ENCODE measurements at regions not wholly inside any gene's neighbourhood (a gene's known extent, or its start where the extent isn't known, plus 50 kb on each side); places are given as distances from the start of the nearest gene placed in this dataset.

- H3K27me3 ChIP-seq (ENCODE audit: control insufficient read depth, insufficient read depth, low read length), result no peaks in the 10 kb centered on the region
- intact Hi-C loops (cut with micrococcal nuclease), result no loop called here
- H3K27me3 Mint-ChIP-seq (ENCODE audit: low read depth in 2 of 2), result no peaks in the 10 kb centered on the region
- no peaks in the 10 kb centered on the region for H3K4me1 ChIP-seq (ENCODE audit: control insufficient read depth, insufficient read depth, low read length)
- no peaks in the 10 kb centered on the region for H3K36me3 Mint-ChIP-seq
- H3K27ac ChIP-seq (ENCODE audit: low read length), result no peak overlapping the region
- no peaks in the 10 kb centered on the region for H3K4me1 Mint-ChIP-seq
- H3K9me3 ChIP-seq (ENCODE audit: control insufficient read depth, insufficient read depth, low read length), result no peaks in the 10 kb centered on the region
- peaks cover 7 to 9% of the 10 kb centered on the region in 2 donors for H3K9me3 Mint-ChIP-seq
- no peak overlapping the region for H3K27ac Mint-ChIP-seq
- H3K4me3 Mint-ChIP-seq, result no peak overlapping the region
- no peaks in the 10 kb centered on the region for H3K36me3 ChIP-seq (ENCODE audit: control insufficient read depth, insufficient read depth, low read length)
- H3K4me3 ChIP-seq (ENCODE audit: low read length), result no peak overlapping the region
- no CpG with 5 or more reads among the region's 1 CpG for WGBS (ENCODE audit: insufficient coverage)
- TF ChIP-seq CTCF (IDR thresholded peaks at IDR 0.05), result no peak
- ATAC-seq (no peak), DNase-seq (no peak)
Measured at GRCh38 chr2:103785432-103785831, 1023.6 kb downstream of the TMEM182 start.

- no peak for DNase-seq
- no peak for TF ChIP-seq CTCF (IDR thresholded peaks at IDR 0.05)
- no peaks in the 10 kb centered on the region for H3K27me3 ChIP-seq (ENCODE audit: control insufficient read depth, insufficient read depth, low read length)
- intact Hi-C loops (cut with micrococcal nuclease), result no loop called here
- Mint-ChIP-seq H3K4me3 (no peak overlapping the region), H3K4me1 (no peaks in the 10 kb centered on the region), H3K27me3 (ENCODE audit: low read depth in 2 of 2) (no peaks in the 10 kb centered on the region), H3K9me3 (peaks cover 7 to 9% of the 10 kb centered on the region in 2 donors), H3K27ac (no peak overlapping the region), H3K36me3 (no peaks in the 10 kb centered on the region)
- H3K4me3 ChIP-seq (ENCODE audit: low read length), result no peak overlapping the region
- H3K36me3 ChIP-seq (ENCODE audit: control insufficient read depth, insufficient read depth, low read length), result no peaks in the 10 kb centered on the region
- H3K27ac ChIP-seq (ENCODE audit: low read length), result no peak overlapping the region
- no peaks in the 10 kb centered on the region for H3K9me3 ChIP-seq (ENCODE audit: control insufficient read depth, insufficient read depth, low read length)
- ATAC-seq, result no peak
- H3K4me1 ChIP-seq (ENCODE audit: control insufficient read depth, insufficient read depth, low read length), result no peaks in the 10 kb centered on the region
Measured at GRCh38 chr2:103785956-103786355, 1024.1 kb downstream of the TMEM182 start.

- H3K27me3 Mint-ChIP-seq (ENCODE audit: low read depth in 2 of 2), result no peaks in the 10 kb centered on the region
- no peak overlapping the region for H3K27ac ChIP-seq (ENCODE audit: low read length)
- intact Hi-C loops (cut with micrococcal nuclease), result no loop called here
- H3K4me1 Mint-ChIP-seq, result no peaks in the 10 kb centered on the region
- DNase-seq (no peak), ATAC-seq (no peak)
- H3K9me3 Mint-ChIP-seq, result peaks cover 2 to 8% of the 10 kb centered on the region in 2 donors
- TF ChIP-seq CTCF (IDR thresholded peaks at IDR 0.05), result no peak
- no peaks in the 10 kb centered on the region for H3K9me3 ChIP-seq (ENCODE audit: control insufficient read depth, insufficient read depth, low read length)
- no peak overlapping the region for H3K4me3 ChIP-seq (ENCODE audit: low read length)
- no peaks in the 10 kb centered on the region for H3K36me3 ChIP-seq (ENCODE audit: control insufficient read depth, insufficient read depth, low read length)
- no peak overlapping the region for H3K4me3 Mint-ChIP-seq
- no peaks in the 10 kb centered on the region for H3K4me1 ChIP-seq (ENCODE audit: control insufficient read depth, insufficient read depth, low read length)
- 52% methylated on average over 6 of the region's 6 CpGs for WGBS (ENCODE audit: insufficient coverage)
- H3K27ac Mint-ChIP-seq, result no peak overlapping the region
- H3K36me3 Mint-ChIP-seq, result no peaks in the 10 kb centered on the region
- H3K27me3 ChIP-seq (ENCODE audit: control insufficient read depth, insufficient read depth, low read length), result no peaks in the 10 kb centered on the region
Measured at GRCh38 chr2:103788389-103788788, 1026.6 kb downstream of the TMEM182 start.

GRCh38 chr2:103788951-103789350 lies 1027.1 kb downstream of the TMEM182 start:
- no peaks in the 10 kb centered on the region for H3K27me3 ChIP-seq (ENCODE audit: control insufficient read depth, insufficient read depth, low read length)

More at GRCh38 chr2:103788951-103789350, 1027.1 kb downstream of the TMEM182 start:
- Mint-ChIP-seq H3K9me3 (peaks cover 2 to 8% of the 10 kb centered on the region in 2 donors), H3K36me3 (no peaks in the 10 kb centered on the region), H3K27ac (no peak overlapping the region), H3K27me3 (ENCODE audit: low read depth in 2 of 2) (no peaks in the 10 kb centered on the region), H3K4me3 (no peak overlapping the region), H3K4me1 (no peaks in the 10 kb centered on the region)
- WGBS (ENCODE audit: insufficient coverage), result 21% methylated on average over 2 of the region's 2 CpGs
- ATAC-seq (no peak), DNase-seq (no peak)
- no peak for TF ChIP-seq CTCF (IDR thresholded peaks at IDR 0.05)
- H3K4me1 ChIP-seq (ENCODE audit: control insufficient read depth, insufficient read depth, low read length), result no peaks in the 10 kb centered on the region
- H3K36me3 ChIP-seq (ENCODE audit: control insufficient read depth, insufficient read depth, low read length), result no peaks in the 10 kb centered on the region
- H3K27ac ChIP-seq (ENCODE audit: low read length), result no peak overlapping the region
- H3K9me3 ChIP-seq (ENCODE audit: control insufficient read depth, insufficient read depth, low read length), result peaks cover 3% of the 10 kb centered on the region
- H3K4me3 ChIP-seq (ENCODE audit: low read length), result no peak overlapping the region
- intact Hi-C loops (cut with micrococcal nuclease), result no loop called here

All from natural killer cell (primary cell).